Keratinocyte (primary cell): ENCODE measurements at regions not wholly inside any gene's neighbourhood (a gene's known extent, or its start where the extent isn't known, plus 50 kb on each side); places are given as distances from the start of the nearest gene placed in this dataset.

Experiments
- DNase-seq: peaks from one replicate; pipeline ENCODE4 v3.0.0-alpha.2; 2011; ENCODE audit warnings: low read depth, missing footprints, low spot score
- FAIRE-seq: peaks from 2 replicates; lab custom pipeline; 2011; peaks lifted over from hg19 to GRCh38; lab: Jason Lieb, UNC
- H2AFZ ChIP-seq: 2 replicates; pipeline ENCODE4 v1.6.0; 2012; ENCODE audit warnings: low read length, control low read depth, inconsistent platforms; ENCODE audit not compliant: control insufficient read depth
- H3K27ac ChIP-seq: 2 replicates; pipeline ENCODE4 v1.5.1; 2011; ENCODE audit warnings: low read length; ENCODE audit not compliant: control insufficient read depth, insufficient read depth
- H3K27me3 ChIP-seq: 3 replicates; pipeline ENCODE4 v1.6.0; 2011; ENCODE audit warnings: low read length; ENCODE audit not compliant: control insufficient read depth, insufficient read depth; ENCODE audit errors: extremely low read depth
- H3K36me3 ChIP-seq, 2 experiments: 2 replicates in 1 of 2; 3 replicates in 1 of 2; pipeline ENCODE4 v1.5.1; 2011; ENCODE audit warnings: low read length in 2 of 2, mild to moderate bottlenecking in 1 of 2; ENCODE audit not compliant: control insufficient read depth in 2 of 2, insufficient read depth in 2 of 2; ENCODE audit errors: extremely low read depth in 1 of 2
- H3K4me1 ChIP-seq: 3 replicates; pipeline ENCODE4 v1.5.1; 2011; ENCODE audit warnings: low read length; ENCODE audit not compliant: control insufficient read depth, insufficient read depth; ENCODE audit errors: extremely low read depth
- H3K4me2 ChIP-seq: 3 replicates; pipeline ENCODE4 v1.6.0; 2011; ENCODE audit warnings: low read depth, low read length; ENCODE audit not compliant: control insufficient read depth, insufficient read depth; ENCODE audit errors: extremely low read depth
- H3K4me3 ChIP-seq, 3 experiments: fragments of 200-600 bp in 1 of 3; sonication (generic) in 1 of 3; 2 replicates in 2 of 3; 3 replicates in 1 of 3; pipeline ENCODE4 v1.5.1; 2011 to 2016; ENCODE audit warnings: low read length in 3 of 3, mild to moderate bottlenecking in 3 of 3, control low read depth in 2 of 3, inconsistent platforms in 1 of 3, low read depth in 1 of 3, mixed read lengths in 1 of 3, mixed run types in 1 of 3, moderate library complexity in 1 of 3; ENCODE audit not compliant: control insufficient read depth in 2 of 3, insufficient read depth in 2 of 3; ENCODE audit errors: extremely low read depth in 1 of 3
- H3K79me2 ChIP-seq: 2 replicates; pipeline ENCODE4 v1.6.0; 2012; ENCODE audit warnings: low read length; ENCODE audit not compliant: control insufficient read depth, insufficient read depth
- H3K9ac ChIP-seq: 3 replicates; pipeline ENCODE4 v1.6.0; 2011; ENCODE audit warnings: low read length; ENCODE audit not compliant: control insufficient read depth, insufficient read depth; ENCODE audit errors: extremely low read depth
- H3K9me1 ChIP-seq: 3 replicates; pipeline ENCODE4 v1.6.0; 2011; ENCODE audit warnings: low read length; ENCODE audit not compliant: control insufficient read depth, insufficient read depth; ENCODE audit errors: extremely low read depth
- H3K9me3 ChIP-seq: 2 replicates; pipeline ENCODE4 v1.5.1; 2012; ENCODE audit warnings: low read depth, low read length; ENCODE audit not compliant: control insufficient read depth
- H4K20me1 ChIP-seq: 3 replicates; pipeline ENCODE4 v1.6.0; 2011; ENCODE audit warnings: low read length; ENCODE audit not compliant: control insufficient read depth, insufficient read depth; ENCODE audit errors: extremely low read depth
- EZH2 ChIP-seq: IDR thresholded peaks from one replicate; pipeline ENCODE4 v1.6.1; 2012; ENCODE audit warnings: inconsistent platforms, mild to moderate bottlenecking, low read length, moderate library complexity
- dilution Hi-C: fragments of 300-500 bp; cut with MboI; formaldehyde crosslinking; loops from one replicate; pipeline ENCODE4 v1.7.0; 2020; ENCODE audit warnings: low sequenced_read_pairs; ENCODE audit not compliant: extremely low pct_ligation_motif_present
- TF ChIP-seq, protein P1 (sequence below), 3 experiments: IDR thresholded peaks in 1 of 3; conservative IDR thresholded peaks in 1 of 3; optimal IDR thresholded peaks in 1 of 3; 2 replicates in 2 of 3; 3 replicates in 1 of 3; pipeline versions ENCODE3 to v1.5.1; 2011; ENCODE audit warnings: low read length in 3 of 3, mild to moderate bottlenecking in 3 of 3, moderate library complexity in 2 of 3, control low read depth in 1 of 3, inconsistent platforms in 1 of 3; ENCODE audit not compliant: insufficient read depth in 2 of 3; ENCODE audit errors: extremely low read depth in 1 of 3

DNA sequence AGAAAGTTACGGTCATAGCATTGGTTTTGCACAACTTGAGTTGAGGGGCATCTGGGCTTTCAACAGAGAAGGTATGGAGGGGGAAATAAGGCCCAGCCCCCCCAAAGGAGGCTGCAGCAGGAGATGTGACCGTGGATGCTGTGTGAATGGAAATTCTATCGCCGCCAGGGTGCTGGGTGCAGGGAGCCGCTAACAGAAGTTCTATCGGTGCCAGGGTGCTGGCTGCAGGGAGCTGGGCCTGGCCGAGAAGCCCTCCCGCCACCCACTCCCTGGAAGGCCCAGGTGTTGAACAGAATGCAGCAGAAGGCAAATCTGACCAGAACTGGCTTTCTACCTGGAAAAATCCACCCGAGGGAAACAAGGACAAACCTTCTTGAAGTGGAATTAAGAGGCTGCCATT lies 115.0 kb downstream of the SHANK2 start:
- no peak overlapping the region for H3K4me2 ChIP-seq
- no peaks in the 10 kb centered on the region for H3K79me2 ChIP-seq
- dilution Hi-C loops, result no loop called here
- no peak for DNase-seq
- no peaks in the 10 kb centered on the region for H3K4me1 ChIP-seq
- peaks cover 8% of the 10 kb centered on the region for H3K27me3 ChIP-seq
- no peak overlapping the region for H3K9ac ChIP-seq
- TF ChIP-seq EZH2, result no peak
- TF ChIP-seq, protein P1, sequence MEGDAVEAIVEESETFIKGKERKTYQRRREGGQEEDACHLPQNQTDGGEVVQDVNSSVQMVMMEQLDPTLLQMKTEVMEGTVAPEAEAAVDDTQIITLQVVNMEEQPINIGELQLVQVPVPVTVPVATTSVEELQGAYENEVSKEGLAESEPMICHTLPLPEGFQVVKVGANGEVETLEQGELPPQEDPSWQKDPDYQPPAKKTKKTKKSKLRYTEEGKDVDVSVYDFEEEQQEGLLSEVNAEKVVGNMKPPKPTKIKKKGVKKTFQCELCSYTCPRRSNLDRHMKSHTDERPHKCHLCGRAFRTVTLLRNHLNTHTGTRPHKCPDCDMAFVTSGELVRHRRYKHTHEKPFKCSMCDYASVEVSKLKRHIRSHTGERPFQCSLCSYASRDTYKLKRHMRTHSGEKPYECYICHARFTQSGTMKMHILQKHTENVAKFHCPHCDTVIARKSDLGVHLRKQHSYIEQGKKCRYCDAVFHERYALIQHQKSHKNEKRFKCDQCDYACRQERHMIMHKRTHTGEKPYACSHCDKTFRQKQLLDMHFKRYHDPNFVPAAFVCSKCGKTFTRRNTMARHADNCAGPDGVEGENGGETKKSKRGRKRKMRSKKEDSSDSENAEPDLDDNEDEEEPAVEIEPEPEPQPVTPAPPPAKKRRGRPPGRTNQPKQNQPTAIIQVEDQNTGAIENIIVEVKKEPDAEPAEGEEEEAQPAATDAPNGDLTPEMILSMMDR (optimal IDR thresholded peaks at IDR 0.05 in 1 of 3, IDR thresholded peaks at IDR 0.05 in 1 of 3, conservative IDR thresholded peaks at IDR 0.05 in 1 of 3; ENCODE audit: extremely low read depth in 1 of 3, insufficient read depth in 2 of 3, low read length in 3 of 3), result no peak
- FAIRE-seq, result no peak
- no peaks in the 10 kb centered on the region for H4K20me1 ChIP-seq
- H2AFZ ChIP-seq, result no peak overlapping the region
- H3K9me3 ChIP-seq, result no peaks in the 10 kb centered on the region
- no peaks in the 10 kb centered on the region for H3K36me3 ChIP-seq
- H3K9me1 ChIP-seq, result no peaks in the 10 kb centered on the region
- H3K4me3 ChIP-seq, result no peak overlapping the region
- H3K27ac ChIP-seq, result no peak overlapping the region

DNA sequence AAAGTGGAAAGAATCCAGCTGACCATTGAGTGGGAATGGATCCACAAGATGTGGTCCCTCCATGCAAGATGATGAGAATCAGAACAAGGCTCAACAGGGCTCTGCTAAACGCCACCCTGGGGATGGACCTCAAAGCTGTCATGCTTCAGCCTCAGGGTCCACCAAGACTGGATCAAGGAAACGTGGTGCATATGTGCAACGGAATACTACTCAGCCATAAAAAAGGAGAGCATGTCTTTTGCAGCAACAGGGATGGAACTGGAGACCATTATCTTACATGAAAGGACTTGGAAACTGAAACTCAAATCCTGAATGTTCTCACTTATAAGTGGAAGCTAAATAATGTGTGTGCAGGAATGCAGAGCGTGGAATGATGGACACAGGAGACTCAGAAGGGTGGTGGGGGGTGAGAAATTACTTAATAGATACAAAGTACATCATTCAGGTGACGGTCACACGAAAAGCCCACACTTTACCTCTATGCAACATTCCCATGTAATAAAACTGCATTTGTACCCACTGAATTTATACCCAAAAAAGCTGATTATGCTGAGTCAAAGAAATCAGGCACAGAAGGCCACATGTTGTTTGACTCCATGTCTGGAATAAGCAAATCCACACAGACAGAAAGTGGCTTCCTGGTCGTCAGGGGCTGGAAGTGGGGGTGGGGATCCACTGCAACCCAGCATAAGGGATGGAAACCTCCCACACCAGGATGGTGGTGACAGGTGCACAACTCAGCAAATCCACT lies 116.1 kb downstream of the SHANK2 start:
- Histone ChIP-seq H3K9me1 (no peaks in the 10 kb centered on the region), H2AFZ (no peak overlapping the region), H4K20me1 (no peaks in the 10 kb centered on the region), H3K79me2 (no peaks in the 10 kb centered on the region), H3K9me3 (no peaks in the 10 kb centered on the region), H3K9ac (no peak overlapping the region), H3K27me3 (peaks cover 8% of the 10 kb centered on the region), H3K27ac (no peak overlapping the region), H3K4me3 (no peak overlapping the region), H3K36me3 (no peaks in the 10 kb centered on the region), H3K4me2 (no peak overlapping the region), H3K4me1 (no peaks in the 10 kb centered on the region)
- no peak for TF ChIP-seq EZH2
- TF ChIP-seq, protein P1 (optimal IDR thresholded peaks at IDR 0.05 in 1 of 3, IDR thresholded peaks at IDR 0.05 in 1 of 3, conservative IDR thresholded peaks at IDR 0.05 in 1 of 3; ENCODE audit: extremely low read depth in 1 of 3, insufficient read depth in 2 of 3, low read length in 3 of 3), result no peak
- no peak for FAIRE-seq
- dilution Hi-C loops, result no loop called here
- no peak for DNase-seq
